Adipose tissue (tissue), 3 donors: ENCODE measurements at regions not wholly inside any gene's neighbourhood (a gene's known extent, or its start where the extent isn't known, plus 50 kb on each side); places are given as distances from the start of the nearest gene placed in this dataset.

Experiments used
- H3K27ac ChIP-seq: one replicate; pipeline ENCODE4 v1.5.1; 2013; ENCODE audit warnings: low read depth, low read length
- WGBS, 3 donors: extraction: QIAGEN DNeasy Blood & Tissue Kit; methylation state at CpG; one replicate each; pipeline ENCODE4 v1.1.7; 2013; 5-methylcytosine and 5-hydroxymethylcytosine counted together
- donor health status: healthy with polysubstance abuse.
- donor health status: Bipolar disorder and iron deficiency.
- donor health status: healthy.

- H3K27ac ChIP-seq = no peak overlapping the region
- WGBS, 3 donors = 85 to 88% (median 86%) methylated on average over 9 of the region's 9 CpGs
Measured at GRCh38 chr2:45072064-45072861, 63.0 kb upstream of the SIX2 start.

DNA sequence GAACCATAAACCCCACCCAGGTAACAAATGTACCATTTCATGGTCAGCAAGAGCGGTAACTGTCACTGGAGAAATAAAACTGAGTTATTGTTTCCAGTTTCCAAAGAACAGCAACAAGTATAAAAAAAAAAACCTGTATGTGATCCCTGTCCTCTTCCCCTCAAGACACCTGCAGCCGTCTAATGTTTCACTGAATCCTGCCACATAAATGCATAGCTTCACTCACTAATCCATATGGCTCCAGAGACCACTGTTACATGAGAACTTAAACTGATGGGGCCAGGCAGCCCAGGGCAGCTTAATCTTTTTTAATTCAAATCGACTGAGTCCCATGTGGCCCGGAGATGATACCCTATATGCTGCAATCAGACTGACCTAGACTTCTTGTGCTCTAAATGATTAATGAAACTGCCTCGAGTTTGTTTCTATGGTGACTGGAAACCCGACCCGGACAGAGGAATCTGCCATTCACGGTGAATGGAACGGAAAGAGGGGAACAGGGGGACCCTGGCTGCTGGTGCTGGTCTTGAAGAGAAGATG is 60.9 kb upstream of the SIX2 start:
- H3K27ac ChIP-seq = no peak overlapping the region
- WGBS, 3 donors = 40 to 58% (median 51%) methylated on average over 9 of the region's 9 CpGs

- WGBS, 3 donors = 88 to 91% (median 90%) methylated on average over 5 of the region's 5 CpGs
Measured at GRCh38 chr2:45069684-45070083, 60.4 kb upstream of the SIX2 start.

GRCh38 chr2:45068571-45069140 is 59.4 kb upstream of the SIX2 start:
- 80 to 89% (median 82%) methylated on average over 9 of the region's 9 CpGs for WGBS, 3 donors
- H3K27ac ChIP-seq = no peak overlapping the region

More at GRCh38 chr2:45069684-45070083, 60.4 kb upstream of the SIX2 start:
- H3K27ac ChIP-seq = no peak overlapping the region

- WGBS, 3 donors = 62 to 73% (median 71%) methylated on average over 6 of the region's 6 CpGs
- H3K27ac ChIP-seq = no peak overlapping the region
Measured at GRCh38 chr2:45067859-45068570, 58.8 kb upstream of the SIX2 start.
